Aorta (tissue), 5 donors: ENCODE measurements at regions not wholly inside any gene's neighbourhood (a gene's known extent, or its start where the extent isn't known, plus 50 kb on each side); places are given as distances from the start of the nearest gene placed in this dataset.

Experiments used
- ATAC-seq: fragments of 200-7000 bp; cut with Tn5 transposase; one replicate; pipeline ENCODE4 v1.9.1; 2022; ENCODE audit warnings: moderate library complexity; ENCODE audit not compliant: low FRiP score
- DNase-seq, 2 donors: peaks; one replicate each; pipeline ENCODE4 v3.0.0-alpha.2; 2020
- H3K27ac ChIP-seq, 2 donors: one replicate each; pipeline ENCODE4 v1.5.1; 2013; ENCODE audit warnings: low read length in 2 of 2, mild to moderate bottlenecking in 2 of 2, moderate library complexity in 2 of 2, control low read depth in 1 of 2, inconsistent platforms in 1 of 2, low read depth in 1 of 2
- H3K27me3 ChIP-seq, 2 donors: one replicate each; pipeline ENCODE4 v1.6.1; 2013; ENCODE audit warnings: control low read depth in 1 of 2, low read length in 1 of 2, mild to moderate bottlenecking in 1 of 2, moderate library complexity in 1 of 2; ENCODE audit not compliant: insufficient read depth in 2 of 2, control insufficient read depth in 1 of 2
- H3K36me3 ChIP-seq, 2 donors: one replicate each; pipeline ENCODE4 v1.6.1; 2013; ENCODE audit warnings: control low read depth in 1 of 2, low read length in 1 of 2, mild to moderate bottlenecking in 1 of 2; ENCODE audit not compliant: insufficient read depth in 2 of 2, control insufficient read depth in 1 of 2
- H3K4me1 ChIP-seq, 2 donors: one replicate each; pipeline ENCODE4 v1.6.1; 2013; ENCODE audit warnings: low read length in 2 of 2, control low read depth in 1 of 2, mild to moderate bottlenecking in 1 of 2, moderate library complexity in 1 of 2; ENCODE audit not compliant: insufficient read depth in 2 of 2, control insufficient read depth in 1 of 2
- H3K4me3 ChIP-seq, 2 donors: one replicate each; pipeline ENCODE4 v1.5.1; 2013; ENCODE audit warnings: low read length in 2 of 2, control low read depth in 1 of 2, mild to moderate bottlenecking in 1 of 2
- H3K9me3 ChIP-seq: one replicate; pipeline ENCODE4 v1.6.1; 2013; ENCODE audit warnings: mild to moderate bottlenecking, low read length; ENCODE audit not compliant: control insufficient read depth
- WGBS, 2 donors: extraction: QIAGEN DNeasy Blood & Tissue Kit; methylation state at CpG; one replicate each; pipeline ENCODE4 v1.1.7; 2013; 5-methylcytosine and 5-hydroxymethylcytosine counted together
- intact Hi-C, 2 donors: fragments of 100-400 bp; cut with DNase I; formaldehyde crosslinking; loops; one replicate each; pipeline versions ENCODE4 v1.14.2 to v1.15.0; 2022
- donor health status: healthy with polysubstance abuse.
- donor health status: Bipolar disorder and iron deficiency.
- donor health status: DM: no; HTN: no; CAD: no.
- donor health status: DM: no; HTN: no; CAD: no.
- donor health status: DM: yes; HTN: yes; CAD: no.

- 96 to 97% methylated on average over 1 of the region's 1 CpG for WGBS, 2 donors
- H3K4me1 ChIP-seq = no peaks in the 10 kb centered on the region
- no peak overlapping the region for H3K27ac ChIP-seq
- intact Hi-C loops = no loop called here
- no peak overlapping the region for H3K4me3 ChIP-seq
- no peaks in the 10 kb centered on the region for H3K9me3 ChIP-seq
- no peaks in the 10 kb centered on the region for H3K36me3 ChIP-seq
- ATAC-seq = no peak
- DNase-seq = no peak
- H3K27me3 ChIP-seq = no peaks in the 10 kb centered on the region
Measured at GRCh38 chr4:137181293-137181899, 350.9 kb downstream of the PCDH18 start.

GRCh38 chr4:137180349-137180748, 351.9 kb downstream of the PCDH18 start:
- DNase-seq (no peak), ATAC-seq (no peak)
- H3K4me1 ChIP-seq = no peaks in the 10 kb centered on the region
- H3K27me3 ChIP-seq = no peaks in the 10 kb centered on the region
- H3K9me3 ChIP-seq = no peaks in the 10 kb centered on the region
- H3K27ac ChIP-seq = no peak overlapping the region
- no peaks in the 10 kb centered on the region for H3K36me3 ChIP-seq
- intact Hi-C loops = no loop called here
- 44 to 46% methylated on average over 4 of the region's 4 CpGs for WGBS, 2 donors
- H3K4me3 ChIP-seq = no peak overlapping the region

GRCh38 chr4:137156807-137157206, 375.5 kb downstream of the PCDH18 start:
- ATAC-seq (no peak), DNase-seq (no peak)
- no peaks in the 10 kb centered on the region for H3K27me3 ChIP-seq
- WGBS, 2 donors = 63 to 72% methylated on average over 1 of the region's 1 CpG
- H3K36me3 ChIP-seq = no peaks in the 10 kb centered on the region
- H3K4me3 ChIP-seq = no peak overlapping the region
- no peaks in the 10 kb centered on the region for H3K4me1 ChIP-seq
- H3K27ac ChIP-seq = no peak overlapping the region
- intact Hi-C loops = no loop called here
- no peaks in the 10 kb centered on the region for H3K9me3 ChIP-seq

GRCh38 chr4:137156054-137156453, 376.2 kb downstream of the PCDH18 start:
- DNase-seq (no peak), ATAC-seq (no peak)
- H3K9me3 ChIP-seq = no peaks in the 10 kb centered on the region
- no peak overlapping the region for H3K4me3 ChIP-seq
- intact Hi-C loops = no loop called here
- no peaks in the 10 kb centered on the region for H3K36me3 ChIP-seq
- WGBS, 2 donors = 72% methylated on average over 1 of the region's 1 CpG
- no peak overlapping the region for H3K27ac ChIP-seq
- no peaks in the 10 kb centered on the region for H3K4me1 ChIP-seq
- H3K27me3 ChIP-seq = no peaks in the 10 kb centered on the region

GRCh38 chr4:137131201-137131600, 401.1 kb downstream of the PCDH18 start:
- ATAC-seq (no peak), DNase-seq (no peak)
- Histone ChIP-seq H3K4me1 (no peaks in the 10 kb centered on the region), H3K27ac (no peak overlapping the region), H3K27me3 (no peaks in the 10 kb centered on the region), H3K36me3 (no peaks in the 10 kb centered on the region), H3K4me3 (no peak overlapping the region), H3K9me3 (no peaks in the 10 kb centered on the region)
- intact Hi-C loops = no loop called here

- no peaks in the 10 kb centered on the region for H3K9me3 ChIP-seq
- WGBS, 2 donors = 98 to 100% methylated on average over 1 of the region's 1 CpG
- intact Hi-C loops = loop anchor here (5.0 to 10.0 kb wide), 4 partner anchors 402 to 955 kb away; partner anchors contain the start of gene PCDH18 (in 2 of the 2)
- H3K4me3 ChIP-seq = no peak overlapping the region
- H3K27me3 ChIP-seq = no peaks in the 10 kb centered on the region
- no peaks in the 10 kb centered on the region for H3K4me1 ChIP-seq
- no peak overlapping the region for H3K27ac ChIP-seq
- no peaks in the 10 kb centered on the region for H3K36me3 ChIP-seq
- DNase-seq = no peak
- no peak for ATAC-seq
Measured at GRCh38 chr4:137129845-137130244, 402.4 kb downstream of the PCDH18 start.

- ATAC-seq (no peak), DNase-seq (no peak)
- no peaks in the 10 kb centered on the region for H3K4me1 ChIP-seq
- H3K9me3 ChIP-seq = no peaks in the 10 kb centered on the region
- no peak overlapping the region for H3K4me3 ChIP-seq
- intact Hi-C loops = loop anchor here (5.0 to 10.0 kb wide), 4 partner anchors 403 to 955 kb away; partner anchors contain the start of gene PCDH18 (in 2 of the 2)
- H3K36me3 ChIP-seq = no peaks in the 10 kb centered on the region
- H3K27ac ChIP-seq = no peak overlapping the region
- WGBS, 2 donors = 68 to 70% methylated on average over 3 of the region's 3 CpGs
- H3K27me3 ChIP-seq = no peaks in the 10 kb centered on the region
Measured at GRCh38 chr4:137129441-137129840, 402.9 kb downstream of the PCDH18 start.

- intact Hi-C loops = loop anchor here (2.0 to 10.0 kb wide), 5 partner anchors 407 to 960 kb away; partner anchors contain the start of gene PCDH18 (in 2 of the 2)
- Histone ChIP-seq H3K27ac (no peak overlapping the region), H3K9me3 (no peaks in the 10 kb centered on the region), H3K27me3 (no peaks in the 10 kb centered on the region), H3K4me1 (no peaks in the 10 kb centered on the region), H3K36me3 (no peaks in the 10 kb centered on the region), H3K4me3 (peak overlapping the region; percentile 72 to 97)
- DNase-seq (peak in 1 of 2 donors; percentile 44), ATAC-seq (peak; percentile 62)
- 12% methylated on average over 3 of the region's 3 CpGs for WGBS, 2 donors
Measured at GRCh38 chr4:137125011-137125410, 407.3 kb downstream of the PCDH18 start.

GRCh38 chr4:137124278-137124932, 407.9 kb downstream of the PCDH18 start:
- Histone ChIP-seq H3K27me3 (no peaks in the 10 kb centered on the region), H3K4me3 (peak overlapping the region; percentile 72 to 97), H3K4me1 (no peaks in the 10 kb centered on the region), H3K27ac (no peak overlapping the region), H3K9me3 (no peaks in the 10 kb centered on the region), H3K36me3 (no peaks in the 10 kb centered on the region)
- 20 to 23% methylated on average over 5 of the region's 5 CpGs for WGBS, 2 donors
- intact Hi-C loops = loop anchor here (2.0 to 10.0 kb wide), 5 partner anchors 410 to 1558 kb away; partner anchors contain the start of gene PCDH18 (in 1 of the 2)
- DNase-seq = no peak
- ATAC-seq = peak; percentile 89
